ENCODE measurements at regions not wholly inside any gene's neighbourhood (a gene's known extent, or its start where the extent isn't known, plus 50 kb on each side); places are given as distances from the start of the nearest gene placed in this dataset.
A peak's percentile ranks its signal among the peaks of the same experiment; 100 is the strongest.

- TF ChIP-seq CTCF (IDR thresholded peaks at IDR 0.05; ENCODE audit: insufficient read depth, low read depth, low read length) = no peak
- H3K4me3 ChIP-seq (ENCODE audit: low read depth, low read length) = no peak overlapping the region
- DNase-seq (ENCODE audit: low read depth) = no peak
Observed at GRCh38 chr1:88175120-88175630, 508.9 kb upstream of the PKN2 start.

GRCh38 chr1:88175631-88176226, 508.3 kb upstream of the PKN2 start:
- DNase-seq (ENCODE audit: low read depth) = peak; percentile 3
- TF ChIP-seq CTCF (IDR thresholded peaks at IDR 0.05; ENCODE audit: insufficient read depth, low read depth, low read length) = no peak
- no peak overlapping the region for H3K4me3 ChIP-seq (ENCODE audit: low read depth, low read length)

GRCh38 chr1:88179943-88180342, 504.1 kb upstream of the PKN2 start:
- DNase-seq (ENCODE audit: low read depth) = no peak
- no peak for TF ChIP-seq CTCF (IDR thresholded peaks at IDR 0.05; ENCODE audit: insufficient read depth, low read depth, low read length)
- H3K4me3 ChIP-seq (ENCODE audit: low read depth, low read length) = no peak overlapping the region

- peak; percentile 99 for TF ChIP-seq CTCF (IDR thresholded peaks at IDR 0.05; ENCODE audit: insufficient read depth, low read depth, low read length)
- peak; percentile 70 for DNase-seq (ENCODE audit: low read depth)
- H3K4me3 ChIP-seq (ENCODE audit: low read depth, low read length) = no peak overlapping the region
Observed at GRCh38 chr1:88180449-88181108, 503.5 kb upstream of the PKN2 start.

GRCh38 chr1:88186911-88187310, 497.2 kb upstream of the PKN2 start:
- DNase-seq (ENCODE audit: low read depth) = no peak
- no peak overlapping the region for H3K4me3 ChIP-seq (ENCODE audit: low read depth, low read length)

GRCh38 chr1:88188038-88188437, 496.0 kb upstream of the PKN2 start:
- DNase-seq (ENCODE audit: low read depth) = no peak
- no peak for TF ChIP-seq CTCF (IDR thresholded peaks at IDR 0.05; ENCODE audit: insufficient read depth, low read depth, low read length)

More at GRCh38 chr1:88186911-88187310, 497.2 kb upstream of the PKN2 start:
- no peak for TF ChIP-seq CTCF (IDR thresholded peaks at IDR 0.05; ENCODE audit: insufficient read depth, low read depth, low read length)

More at GRCh38 chr1:88188038-88188437, 496.0 kb upstream of the PKN2 start:
- no peak overlapping the region for H3K4me3 ChIP-seq (ENCODE audit: low read depth, low read length)
